GM21825 (cell line): ENCODE measurements at regions not wholly inside any gene's neighbourhood (a gene's known extent, or its start where the extent isn't known, plus 50 kb on each side); places are given as distances from the start of the nearest gene placed in this dataset.
"Not testable (repeated sequence)": the region's sequence is repeated elsewhere in the genome, so short reads cannot be mapped to it uniquely, and the experiment has no call there.

Experiments used
- ATAC-seq: cut with Tn5 transposase; IDR thresholded peaks from one replicate; pipeline ENCODE4 v1.9.1; 2021; ENCODE audit warnings: mild to moderate bottlenecking, moderate library complexity; ENCODE audit not compliant: unreplicated experiment

GRCh38 chr2:59850554-59850953, 702.9 kb downstream of the BCL11A start:
- ATAC-seq = no peak

- ATAC-seq = no peak
Measured at GRCh38 chr2:59833941-59834340, 719.5 kb downstream of the BCL11A start.

- ATAC-seq = no peak
Measured at GRCh38 chr2:59830601-59831000, 722.9 kb downstream of the BCL11A start.

DNA sequence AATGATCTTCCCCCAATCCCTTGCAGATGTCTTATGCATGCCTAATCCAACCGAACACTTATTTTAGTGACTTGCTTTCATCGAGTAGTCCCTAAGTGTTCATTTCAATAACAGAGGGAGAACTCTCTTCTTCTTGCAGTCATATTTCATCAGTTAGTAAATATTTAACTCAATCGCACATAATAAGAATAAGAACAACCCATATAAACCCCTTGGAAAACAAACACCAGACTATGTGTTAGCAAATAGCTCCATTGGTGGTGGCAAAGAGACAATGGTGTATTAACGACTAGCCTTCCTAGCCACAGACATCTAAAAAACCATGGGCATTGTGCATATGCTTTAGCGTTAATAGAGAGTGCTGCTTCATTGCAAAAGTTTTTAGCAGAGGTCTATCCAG, 725.8 kb downstream of the BCL11A start:
- ATAC-seq = no peak

DNA sequence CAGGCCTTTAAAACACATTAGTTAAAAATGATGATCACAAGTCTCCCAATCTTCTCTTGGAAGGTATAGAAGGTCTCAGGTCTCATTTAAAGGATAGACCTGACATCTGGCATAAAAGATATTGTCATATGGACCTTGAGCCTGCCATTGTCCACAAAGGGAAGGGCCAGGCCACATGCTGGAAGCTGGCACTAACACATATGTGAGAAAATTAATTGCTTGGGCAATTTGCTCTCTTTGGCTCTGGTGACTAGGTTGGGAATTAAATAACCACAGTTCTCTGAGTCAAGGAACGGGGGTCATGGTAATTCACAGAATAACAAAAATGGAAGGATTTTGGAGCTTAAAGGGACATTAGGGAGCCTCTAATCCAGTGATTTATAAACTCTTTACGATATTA, 727.3 kb downstream of the BCL11A start:
- ATAC-seq = no peak

GRCh38 chr2:59824314-59824713, 729.1 kb downstream of the BCL11A start:
- ATAC-seq = no peak

DNA sequence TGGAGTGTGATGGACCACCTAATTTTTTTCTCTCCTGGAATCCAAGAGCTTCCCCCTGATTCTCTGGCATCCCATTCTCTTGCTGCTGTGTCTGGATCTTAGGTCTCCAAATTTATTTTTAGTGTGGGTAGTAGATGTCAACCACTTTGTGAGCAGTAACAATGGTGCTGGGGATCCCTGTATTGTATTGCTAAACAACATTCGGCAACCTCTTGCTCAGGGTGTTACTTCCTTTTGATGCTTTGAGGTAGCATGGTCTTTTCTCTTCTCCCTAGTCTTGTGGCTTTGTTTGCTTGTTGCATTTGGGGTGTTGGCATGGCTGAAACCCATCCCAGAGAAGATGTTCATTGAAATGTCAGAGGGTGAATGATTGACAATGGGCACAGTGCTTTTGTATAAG, 737.4 kb downstream of the BCL11A start:
- ATAC-seq = no peak

DNA sequence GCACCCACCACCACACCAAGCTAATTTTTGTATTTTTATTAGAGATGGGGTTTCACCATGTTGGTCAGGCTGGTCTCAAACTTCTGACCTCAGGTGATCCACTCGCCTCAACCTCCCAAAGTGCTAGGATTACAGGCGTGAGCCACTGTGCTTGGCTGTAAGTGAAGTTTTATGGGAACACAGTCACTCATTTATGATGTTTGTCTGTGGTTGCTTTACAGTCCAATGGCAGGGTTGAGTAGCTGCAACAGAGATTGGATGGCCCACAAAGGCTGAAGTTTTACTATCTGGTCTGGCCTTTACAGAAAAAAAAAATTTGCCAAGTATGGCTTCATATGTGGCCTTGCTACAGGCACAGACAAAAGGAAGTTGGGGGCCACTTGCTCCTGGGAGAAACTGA, 743.2 kb downstream of the BCL11A start:
- not testable (repeated sequence) for ATAC-seq

- no peak for ATAC-seq
Measured at GRCh38 chr2:59806486-59806885, 747.0 kb downstream of the BCL11A start.

DNA sequence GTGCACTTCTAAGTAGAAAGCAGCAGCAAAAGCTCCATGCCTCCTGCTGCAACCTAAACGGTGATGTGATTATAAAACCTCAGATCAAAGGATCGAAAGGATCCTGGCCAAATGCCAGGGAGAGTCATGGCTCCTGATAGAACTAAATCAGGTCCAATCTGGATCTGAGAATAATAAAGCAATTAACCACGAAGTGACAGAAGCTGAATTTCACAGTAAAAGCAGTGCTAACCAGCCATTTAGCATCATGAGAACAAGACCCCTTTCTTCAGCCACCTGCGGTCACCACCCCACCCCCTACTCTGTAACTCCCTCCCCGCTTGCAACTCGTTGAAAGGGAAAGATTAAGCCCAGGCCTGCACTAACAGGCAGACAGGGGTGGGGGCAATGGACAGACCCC, 748.7 kb downstream of the BCL11A start:
- ATAC-seq = no peak

GRCh38 chr2:59803586-59803985, 749.9 kb downstream of the BCL11A start:
- ATAC-seq = no peak

DNA sequence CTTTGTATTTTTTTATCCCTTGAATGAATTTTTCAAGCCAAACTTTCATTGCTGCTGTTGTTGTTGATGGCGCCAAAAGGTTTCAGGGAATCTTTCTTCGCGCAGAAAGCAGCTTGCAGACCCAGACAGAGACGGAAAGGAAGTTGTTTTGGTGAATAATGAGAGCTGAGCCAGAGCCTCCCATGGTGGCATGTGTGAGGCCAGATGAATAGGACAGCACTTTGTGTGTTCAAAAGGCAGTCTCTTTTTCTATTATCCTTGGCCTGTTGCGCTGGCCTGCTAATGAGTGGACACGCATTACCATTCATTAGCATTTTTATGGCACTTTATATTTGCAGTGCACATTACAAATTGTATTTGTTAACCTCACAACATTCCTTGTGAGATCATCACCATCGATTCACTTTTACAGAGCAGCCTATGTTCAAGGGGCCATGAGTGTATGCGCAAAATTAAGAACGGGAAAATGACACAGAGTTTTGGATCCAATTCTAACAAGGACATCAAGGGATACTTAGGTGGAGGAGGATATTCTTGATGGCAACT, 754.7 kb downstream of the BCL11A start:
- no peak for ATAC-seq

DNA sequence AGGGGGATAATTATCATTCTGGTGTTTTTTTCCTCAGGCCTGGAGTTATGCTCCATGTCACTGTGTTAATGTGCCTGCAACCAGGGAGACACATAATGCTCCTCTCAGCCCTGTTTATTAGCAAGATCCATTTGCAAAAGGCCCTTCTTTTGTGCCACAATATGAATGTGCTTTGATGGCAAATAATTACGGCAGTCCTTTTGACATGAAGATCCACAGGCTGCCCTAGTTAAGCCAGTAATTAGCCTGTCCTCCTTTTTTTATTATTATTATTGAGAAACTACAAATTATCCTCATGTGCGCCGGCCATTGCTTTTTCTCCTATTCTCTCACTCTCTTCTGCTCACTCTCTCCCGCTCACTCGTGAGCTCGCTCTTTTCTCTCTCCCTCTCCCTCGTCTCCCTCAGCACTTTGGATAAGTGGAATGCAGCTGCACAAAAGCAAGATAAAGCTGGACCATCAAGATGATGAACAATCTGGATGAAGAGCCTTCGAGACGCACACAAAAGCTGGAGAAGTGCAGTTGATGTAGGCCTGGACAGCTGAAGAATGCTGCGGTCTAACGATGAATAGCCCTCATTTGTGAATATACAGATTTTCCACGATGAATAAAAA, 762.3 kb downstream of the BCL11A start:
- no peak for ATAC-seq

- no peak for ATAC-seq
Measured at GRCh38 chr2:59790186-59791003, 763.1 kb downstream of the BCL11A start.

DNA sequence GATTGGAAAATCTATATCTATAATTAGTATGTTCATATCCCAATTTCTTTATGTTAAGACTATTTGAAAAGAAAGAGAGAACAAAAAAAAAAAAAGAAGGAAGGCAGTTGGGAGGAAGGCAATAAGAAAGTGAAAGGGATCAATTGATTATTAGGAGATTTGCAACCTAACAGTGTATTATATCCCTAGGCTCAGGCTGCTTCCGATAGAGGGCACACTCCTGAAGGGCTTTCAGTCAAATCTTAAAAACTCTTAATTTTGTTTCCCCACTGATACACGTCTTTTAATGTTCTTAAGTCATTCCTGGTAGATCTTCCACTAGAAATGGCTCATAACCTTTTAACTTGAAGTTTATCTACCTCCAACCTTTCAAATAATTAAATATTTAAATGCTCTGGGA, 763.9 kb downstream of the BCL11A start:
- no peak for ATAC-seq

GRCh38 chr2:59787095-59787494, 766.4 kb downstream of the BCL11A start:
- ATAC-seq = no peak

DNA sequence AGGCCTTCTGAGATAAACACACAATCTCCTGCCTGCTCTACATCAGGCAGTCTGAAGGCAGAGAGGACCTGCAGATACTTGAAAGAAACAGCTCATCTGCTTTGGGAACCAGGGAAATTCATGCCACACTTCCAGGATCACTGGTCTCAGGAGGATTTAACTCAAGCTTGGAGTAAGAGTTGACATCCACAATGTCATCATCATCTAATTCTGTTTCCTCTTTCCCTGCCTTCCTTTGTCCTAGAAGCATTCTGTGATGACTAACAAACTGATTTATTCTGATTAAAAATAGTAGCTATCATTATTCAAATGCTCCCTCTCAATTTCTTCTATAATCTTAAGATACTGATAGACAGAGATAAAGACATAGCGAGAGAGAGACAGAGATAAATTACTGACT, 766.8 kb downstream of the BCL11A start:
- no peak for ATAC-seq

GRCh38 chr2:59779571-59779970, 773.9 kb downstream of the BCL11A start:
- no peak for ATAC-seq

- ATAC-seq = no peak
Measured at GRCh38 chr2:59777120-59777519, 776.3 kb downstream of the BCL11A start.

GRCh38 chr2:59776726-59777008, 776.8 kb downstream of the BCL11A start:
- no peak for ATAC-seq

DNA sequence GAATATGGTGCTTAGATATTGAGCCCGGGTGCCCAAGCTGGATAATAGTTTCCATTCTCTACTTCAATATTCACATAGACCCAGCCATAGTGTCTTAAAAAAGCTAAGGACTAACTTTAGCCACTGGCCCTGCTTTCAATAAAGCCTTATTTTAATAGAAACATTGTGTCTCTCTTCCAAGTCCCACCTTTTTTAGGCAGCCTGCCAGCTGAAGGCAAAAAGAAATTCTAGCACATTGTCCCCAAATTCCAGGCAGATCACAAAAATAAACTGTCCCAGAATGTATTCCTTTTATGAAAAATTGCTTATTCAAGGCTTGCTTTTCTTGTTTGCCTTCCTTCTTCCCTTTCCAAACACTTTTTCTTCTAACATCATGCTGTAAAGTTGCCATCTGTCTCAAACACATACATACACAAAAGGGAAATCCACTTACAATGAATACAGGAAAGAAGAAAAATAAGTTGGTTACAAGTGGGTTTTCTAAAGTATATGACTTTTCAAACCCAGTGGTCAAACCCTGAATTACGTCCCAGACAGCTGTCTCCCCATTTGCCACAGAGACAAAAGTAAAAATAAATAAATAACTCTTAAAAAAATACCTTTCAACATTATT, 778.5 kb downstream of the BCL11A start:
- no peak for ATAC-seq

DNA sequence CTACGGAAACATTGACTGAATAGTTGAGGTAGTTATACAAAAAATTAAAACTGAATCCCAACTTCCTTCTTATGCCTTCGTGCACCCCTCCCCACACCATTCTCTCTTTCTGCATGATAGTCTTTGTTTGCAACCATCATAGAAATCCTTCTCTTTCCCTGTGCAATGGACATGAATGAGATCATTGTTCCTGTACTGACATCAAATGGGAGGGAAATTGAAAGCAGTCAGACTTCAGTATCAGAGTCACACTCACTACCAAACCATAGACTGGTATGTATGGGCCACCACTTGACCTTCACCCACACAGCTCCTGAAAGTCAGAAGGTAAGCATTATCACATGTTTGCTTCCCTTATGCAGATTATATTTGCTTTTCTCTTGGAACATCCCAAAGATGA, 782.8 kb downstream of the BCL11A start:
- no peak for ATAC-seq
